NOMO-1 treated with DMSO at 0.1 percent for 48 hours (cell line): ENCODE measurements at regions not wholly inside any gene's neighbourhood (a gene's known extent, or its start where the extent isn't known, plus 50 kb on each side); places are given as distances from the start of the nearest gene placed in this dataset.

ENCODE experiments used
- DNase-seq: peaks from one replicate; lab custom pipeline; 2025; ENCODE audit not compliant: unreplicated experiment; lab: John Stamatoyannopoulos, UW

- no peak for DNase-seq
These were observed 396.9 kb downstream of the ENC1 start for GRCh38 chr5:74243634-74244033.

- no peak for DNase-seq
These were observed 398.0 kb downstream of the ENC1 start for GRCh38 chr5:74242516-74242915.

DNA sequence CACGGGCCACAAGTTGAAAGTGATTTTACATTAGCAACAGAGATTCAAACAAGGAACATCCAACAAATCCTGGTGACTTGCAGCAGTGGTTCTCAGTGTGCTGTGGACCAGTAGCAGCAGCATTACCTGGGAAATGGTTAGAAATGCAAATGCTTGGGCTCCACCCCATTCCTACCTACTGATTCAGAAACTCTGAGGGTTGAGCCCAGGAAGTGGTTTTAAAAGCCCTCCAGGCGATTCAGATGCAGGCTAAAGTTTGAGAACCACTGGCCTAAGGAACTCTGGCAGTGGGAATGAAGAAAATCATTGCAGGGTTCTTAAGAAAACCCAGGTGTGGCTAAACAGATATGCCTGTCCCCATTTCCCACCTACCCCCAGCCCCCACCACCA is 398.8 kb downstream of the ENC1 start:
- DNase-seq: no peak

DNA sequence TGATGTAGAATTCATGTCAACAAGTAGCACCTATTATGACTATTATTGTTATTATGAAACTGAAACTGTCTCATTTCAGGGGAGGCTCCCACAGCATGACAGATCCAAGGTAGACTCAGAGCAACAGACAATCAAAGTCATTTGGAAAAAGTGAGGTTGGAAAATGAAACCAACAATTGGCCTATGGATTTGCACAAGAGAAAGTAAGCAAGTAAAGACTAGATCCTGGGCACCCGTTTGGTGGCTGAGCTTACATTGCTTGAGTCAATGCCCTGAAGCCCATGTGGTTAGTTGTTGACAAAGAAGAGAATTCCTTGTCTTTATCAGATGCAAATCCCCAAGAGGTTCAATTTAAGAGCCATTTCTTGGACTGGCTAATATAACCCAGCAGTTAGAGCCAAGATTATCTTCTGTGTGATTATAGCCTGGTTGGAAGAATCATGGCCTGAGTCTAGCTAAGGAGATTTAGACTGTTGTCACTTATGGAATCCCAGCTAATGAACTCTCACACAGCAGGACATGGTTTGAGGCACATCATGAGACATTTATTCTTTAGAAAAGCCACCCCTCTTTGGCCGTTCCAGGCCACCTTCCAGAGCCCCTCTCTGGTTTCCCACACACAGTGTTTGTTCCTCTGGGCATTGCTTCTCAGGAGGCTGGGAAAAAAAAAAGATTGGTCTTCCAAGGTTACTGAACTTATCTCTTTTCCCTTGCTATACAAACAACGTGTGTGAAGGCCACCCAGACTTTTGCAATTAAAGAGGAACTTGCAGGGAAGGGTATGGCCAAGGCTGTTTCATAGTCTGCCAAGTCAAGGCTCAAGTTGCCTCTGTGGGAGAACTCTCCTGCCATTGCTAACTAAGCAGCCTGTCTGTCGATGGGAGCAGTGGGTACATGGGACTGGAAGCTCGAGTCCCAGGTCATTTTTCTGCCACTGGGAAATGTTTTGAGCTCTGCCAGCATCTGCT is 399.5 kb downstream of the ENC1 start:
- DNase-seq: peak; percentile 41

- peak; percentile 90 for DNase-seq
These were observed 401.3 kb downstream of the ENC1 start for GRCh38 chr5:74239261-74239660.

GRCh38 chr5:74237571-74238145 is 402.9 kb downstream of the ENC1 start:
- DNase-seq: no peak

DNA sequence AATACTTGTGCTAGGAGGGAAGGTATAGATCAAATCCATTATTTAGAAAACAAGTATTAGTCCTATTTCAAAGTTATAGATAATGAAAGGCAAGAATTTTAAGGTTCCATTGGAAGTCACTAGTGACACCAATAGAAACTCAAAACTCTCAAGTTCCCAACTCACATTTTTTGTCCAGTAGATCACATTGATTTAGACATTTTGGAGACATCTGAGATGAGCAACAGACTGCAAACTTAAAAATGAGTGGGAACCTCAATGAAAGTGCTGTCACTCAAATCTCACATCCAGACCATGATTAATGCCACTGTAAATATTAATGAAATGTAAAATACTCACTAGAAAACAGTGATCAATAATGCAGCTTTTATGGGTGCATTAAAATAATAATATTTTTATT is 405.0 kb downstream of the ENC1 start:
- no peak for DNase-seq

GRCh38 chr5:74233571-74233970 is 407.0 kb downstream of the ENC1 start:
- DNase-seq: no peak

- DNase-seq: no peak
These were observed 407.4 kb downstream of the ENC1 start for GRCh38 chr5:74233091-74233490.

GRCh38 chr5:74232276-74232675 is 408.3 kb downstream of the ENC1 start:
- no peak for DNase-seq

DNA sequence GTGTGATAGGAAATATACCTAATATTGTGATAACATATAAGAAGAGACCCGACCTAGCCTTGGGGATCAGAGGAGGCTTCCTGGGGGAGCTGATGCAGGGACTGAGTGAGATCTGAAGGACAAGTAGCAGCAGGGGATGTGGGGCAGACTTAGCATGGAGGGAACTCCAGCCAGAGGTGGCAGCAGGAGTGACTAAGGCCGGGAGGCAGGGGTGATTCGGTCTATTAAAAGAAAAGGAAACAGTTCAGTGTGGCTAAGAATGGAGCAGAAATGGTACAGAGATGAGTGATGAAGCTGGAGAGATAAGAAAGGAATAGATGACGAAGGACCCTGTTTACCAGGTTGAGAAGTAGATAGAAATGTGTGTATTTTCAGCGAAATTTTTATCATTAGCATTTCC is 408.8 kb downstream of the ENC1 start:
- no peak for DNase-seq

- no peak for DNase-seq
These were observed 413.6 kb downstream of the ENC1 start for GRCh38 chr5:74226716-74227485.

- DNase-seq: no peak
These were observed 414.9 kb downstream of the ENC1 start for GRCh38 chr5:74225587-74225986.

GRCh38 chr5:74224331-74224730 is 416.2 kb downstream of the ENC1 start:
- no peak for DNase-seq

GRCh38 chr5:74222806-74223205 is 417.7 kb downstream of the ENC1 start:
- DNase-seq: no peak

DNA sequence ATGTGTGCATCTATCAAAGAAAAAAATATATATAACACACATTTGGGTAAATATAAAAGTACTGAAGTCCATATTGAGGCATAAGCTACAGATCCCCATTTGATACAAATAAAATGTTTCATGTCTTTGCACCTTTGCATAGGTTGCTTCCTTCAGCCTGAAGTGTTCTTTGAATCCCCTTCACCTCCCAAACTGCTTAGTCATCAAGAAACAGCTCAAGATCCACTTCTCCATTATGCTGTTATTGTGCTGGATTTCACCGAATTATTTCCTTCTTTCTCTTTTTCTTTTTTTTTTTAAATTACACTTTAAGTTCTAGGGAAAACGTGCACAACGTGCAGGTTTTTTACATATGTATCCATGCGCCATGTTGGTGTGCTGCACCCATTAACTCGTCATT is 419.1 kb downstream of the ENC1 start:
- DNase-seq: no peak

DNA sequence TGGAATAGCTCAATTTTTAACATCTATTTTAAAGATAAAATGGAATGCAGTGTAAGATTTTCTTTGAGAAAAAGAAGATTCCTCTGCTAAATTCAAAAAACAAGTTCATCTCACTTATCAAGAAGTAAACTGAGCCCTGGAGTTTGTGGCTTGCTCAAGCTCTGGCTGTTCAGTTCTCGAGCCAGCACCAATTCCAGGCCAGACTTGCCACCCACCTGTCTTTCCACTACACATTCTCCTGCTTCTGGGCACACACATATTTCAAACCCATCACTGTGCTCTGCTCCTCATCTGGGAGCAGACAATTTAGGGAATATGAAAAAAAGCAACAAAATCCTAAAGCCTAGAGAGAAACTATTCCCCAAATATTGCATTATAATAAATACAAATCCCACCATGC is 424.5 kb downstream of the ENC1 start:
- DNase-seq: no peak

- peak; percentile 52 for DNase-seq
These were observed 428.2 kb downstream of the ENC1 start for GRCh38 chr5:74212336-74212735.

DNA sequence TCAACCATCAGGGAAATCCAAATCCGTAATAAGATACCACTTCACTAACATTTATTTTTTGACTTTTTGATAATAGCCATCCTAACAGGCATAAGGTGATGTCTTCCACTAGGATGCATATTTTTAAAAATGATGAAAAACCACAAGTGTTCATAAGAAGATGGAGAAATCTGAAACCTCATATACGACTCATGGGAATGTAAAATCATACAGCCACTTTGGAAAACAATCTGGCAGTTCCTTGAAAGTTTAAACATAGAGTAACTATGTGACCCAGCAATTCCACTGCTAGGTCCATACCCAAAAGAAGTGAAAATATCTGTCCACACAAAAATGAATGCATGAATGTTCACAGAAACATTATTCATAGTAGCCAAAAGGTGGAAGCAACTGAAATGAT is 431.0 kb downstream of the ENC1 start:
- no peak for DNase-seq

DNA sequence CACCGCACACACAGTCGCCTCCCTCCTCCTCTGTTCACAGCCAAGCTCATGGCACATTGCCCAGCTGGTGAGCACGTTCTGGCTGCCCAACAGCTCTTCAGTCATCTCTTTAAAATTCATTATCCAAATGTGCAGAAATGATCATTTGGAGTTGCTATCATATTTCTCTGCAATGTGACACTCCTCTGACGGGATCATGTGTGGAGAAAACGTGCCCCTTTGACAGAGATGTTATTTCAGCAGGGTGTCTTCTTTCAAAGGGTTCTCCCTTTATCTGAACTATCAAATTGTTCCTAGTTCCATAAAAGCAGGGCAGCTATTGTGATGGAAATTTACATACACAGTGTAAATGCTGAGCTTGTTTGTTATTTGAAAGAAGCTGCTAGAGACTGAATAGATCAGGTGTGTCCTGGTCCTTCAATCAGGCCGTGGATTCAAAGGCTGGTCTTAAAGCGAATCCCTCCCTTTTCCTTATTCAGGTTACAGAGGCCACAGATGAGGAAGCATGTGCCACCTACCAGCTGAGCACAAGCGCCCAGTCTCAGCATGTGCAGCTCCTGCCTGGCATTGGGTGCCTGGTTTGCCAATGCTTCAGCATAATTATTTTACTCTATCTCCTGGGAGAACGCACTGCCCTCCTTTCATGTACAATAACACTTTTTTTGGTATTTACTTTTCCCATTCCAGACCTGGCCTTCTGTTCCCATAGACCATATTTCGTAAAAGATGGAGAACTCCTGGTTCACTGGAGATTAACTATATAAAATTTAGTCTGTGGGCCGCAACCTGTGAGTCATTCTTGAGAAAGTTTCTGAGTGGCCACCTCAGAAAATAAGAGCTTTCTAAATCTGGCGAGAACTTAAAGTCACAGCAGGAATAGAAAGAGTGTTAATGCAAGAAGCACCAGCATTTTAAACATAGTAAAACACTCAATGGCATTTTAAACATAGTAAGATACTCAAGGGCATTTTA is 433.7 kb downstream of the ENC1 start:
- DNase-seq: no peak
